ENCODE measurements at regions not wholly inside any gene's neighbourhood (a gene's known extent, or its start where the extent isn't known, plus 50 kb on each side); places are given as distances from the start of the nearest gene placed in this dataset.
"Not testable (repeated sequence)": the region's sequence is repeated elsewhere in the genome, so short reads cannot be mapped to it uniquely, and the experiment has no call there.

DNA sequence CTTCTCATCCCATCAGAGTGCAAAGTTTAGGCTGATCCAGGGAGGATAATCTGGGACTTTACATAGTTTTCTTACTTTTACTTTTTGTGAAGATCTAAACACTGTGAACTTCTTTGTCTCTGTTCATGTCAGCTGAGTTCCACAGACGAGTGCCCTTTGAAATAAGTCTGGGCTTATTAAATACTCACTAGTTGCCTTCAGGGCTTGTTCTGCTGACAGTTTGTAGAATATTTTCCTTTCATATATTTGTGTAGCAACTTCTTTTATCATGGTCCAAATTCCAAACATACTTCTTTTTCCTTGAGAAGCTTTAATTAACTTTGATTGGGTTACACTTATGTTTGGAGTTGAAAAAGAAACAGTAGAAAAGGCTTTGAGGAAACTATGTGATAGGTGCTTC lies 109.6 kb downstream of the SH2D1A start:
- H3K36me3 Mint-ChIP-seq (ENCODE audit: low read depth) = peaks cover 3% of the 10 kb centered on the region
- no peak overlapping the region for H3K4me3 Mint-ChIP-seq
- no peak for DNase-seq (ENCODE audit: low read depth, low spot score)
- no peak overlapping the region for H3K27ac Mint-ChIP-seq (ENCODE audit: unreplicated experiment)
- H3K27me3 Mint-ChIP-seq (ENCODE audit: low read depth) = no peaks in the 10 kb centered on the region
- TF ChIP-seq, protein P1, sequence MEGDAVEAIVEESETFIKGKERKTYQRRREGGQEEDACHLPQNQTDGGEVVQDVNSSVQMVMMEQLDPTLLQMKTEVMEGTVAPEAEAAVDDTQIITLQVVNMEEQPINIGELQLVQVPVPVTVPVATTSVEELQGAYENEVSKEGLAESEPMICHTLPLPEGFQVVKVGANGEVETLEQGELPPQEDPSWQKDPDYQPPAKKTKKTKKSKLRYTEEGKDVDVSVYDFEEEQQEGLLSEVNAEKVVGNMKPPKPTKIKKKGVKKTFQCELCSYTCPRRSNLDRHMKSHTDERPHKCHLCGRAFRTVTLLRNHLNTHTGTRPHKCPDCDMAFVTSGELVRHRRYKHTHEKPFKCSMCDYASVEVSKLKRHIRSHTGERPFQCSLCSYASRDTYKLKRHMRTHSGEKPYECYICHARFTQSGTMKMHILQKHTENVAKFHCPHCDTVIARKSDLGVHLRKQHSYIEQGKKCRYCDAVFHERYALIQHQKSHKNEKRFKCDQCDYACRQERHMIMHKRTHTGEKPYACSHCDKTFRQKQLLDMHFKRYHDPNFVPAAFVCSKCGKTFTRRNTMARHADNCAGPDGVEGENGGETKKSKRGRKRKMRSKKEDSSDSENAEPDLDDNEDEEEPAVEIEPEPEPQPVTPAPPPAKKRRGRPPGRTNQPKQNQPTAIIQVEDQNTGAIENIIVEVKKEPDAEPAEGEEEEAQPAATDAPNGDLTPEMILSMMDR (conservative IDR thresholded peaks at IDR 0.05) = no peak
- peaks cover 8% of the 10 kb centered on the region for H3K4me1 Mint-ChIP-seq
- H3K9me3 Mint-ChIP-seq = no peaks in the 10 kb centered on the region

DNA sequence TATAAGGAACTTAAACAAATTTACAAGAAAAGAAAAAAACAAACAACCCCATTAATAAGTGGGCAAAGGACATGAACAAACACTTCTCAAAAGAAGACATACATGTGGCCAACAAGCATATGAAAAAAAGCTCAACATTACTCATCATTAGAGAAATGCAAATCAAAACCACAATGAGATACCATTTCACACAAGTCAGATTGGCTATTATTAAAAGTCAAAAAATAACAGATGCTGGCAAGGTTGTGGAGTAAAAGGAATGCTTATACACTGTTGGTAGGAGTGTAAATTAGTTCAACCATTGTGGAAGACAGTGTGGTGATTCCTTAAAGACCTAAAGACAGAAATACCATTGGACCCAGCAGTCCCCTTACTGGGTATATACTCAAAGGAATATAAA lies 113.5 kb downstream of the SH2D1A start:
- not testable (repeated sequence) for H3K4me1 Mint-ChIP-seq; H3K27me3 Mint-ChIP-seq (ENCODE audit: low read depth)

DNA sequence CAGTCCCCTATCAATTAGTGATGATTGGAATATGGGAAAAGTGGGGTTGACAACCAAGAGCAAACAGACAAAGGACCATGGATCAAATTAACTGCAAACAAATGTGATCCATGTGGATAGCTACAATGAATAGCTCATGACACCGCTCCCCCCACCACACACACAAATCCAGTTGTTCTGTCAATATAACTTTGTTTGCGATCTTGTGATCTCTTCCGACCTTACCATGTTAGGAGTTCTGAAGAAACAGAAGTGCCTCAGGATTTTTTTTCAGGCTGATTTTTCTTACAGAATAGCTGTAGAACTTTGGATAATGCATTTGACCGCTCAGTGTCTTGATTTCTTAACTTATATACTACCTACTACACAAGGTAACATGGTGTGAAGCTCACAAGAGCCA lies 116.6 kb downstream of the SH2D1A start:
- no peaks in the 10 kb centered on the region for H3K4me1 Mint-ChIP-seq
- TF ChIP-seq, protein P1 (conservative IDR thresholded peaks at IDR 0.05) = no peak
- H3K4me3 Mint-ChIP-seq = no peak overlapping the region
- H3K9me3 Mint-ChIP-seq = peaks cover 2% of the 10 kb centered on the region
- DNase-seq (ENCODE audit: low read depth, low spot score) = no peak
- H3K36me3 Mint-ChIP-seq (ENCODE audit: low read depth) = no peaks in the 10 kb centered on the region
- no peaks in the 10 kb centered on the region for H3K27me3 Mint-ChIP-seq (ENCODE audit: low read depth)
- no peak overlapping the region for H3K27ac Mint-ChIP-seq (ENCODE audit: unreplicated experiment)

More for the DNA sequence above, 113.5 kb downstream of the SH2D1A start:
- H3K4me3 Mint-ChIP-seq; H3K9me3 Mint-ChIP-seq; H3K36me3 Mint-ChIP-seq (ENCODE audit: low read depth); H3K27ac Mint-ChIP-seq (ENCODE audit: unreplicated experiment); DNase-seq (ENCODE audit: low read depth, low spot score): not testable (repeated sequence)

DNA sequence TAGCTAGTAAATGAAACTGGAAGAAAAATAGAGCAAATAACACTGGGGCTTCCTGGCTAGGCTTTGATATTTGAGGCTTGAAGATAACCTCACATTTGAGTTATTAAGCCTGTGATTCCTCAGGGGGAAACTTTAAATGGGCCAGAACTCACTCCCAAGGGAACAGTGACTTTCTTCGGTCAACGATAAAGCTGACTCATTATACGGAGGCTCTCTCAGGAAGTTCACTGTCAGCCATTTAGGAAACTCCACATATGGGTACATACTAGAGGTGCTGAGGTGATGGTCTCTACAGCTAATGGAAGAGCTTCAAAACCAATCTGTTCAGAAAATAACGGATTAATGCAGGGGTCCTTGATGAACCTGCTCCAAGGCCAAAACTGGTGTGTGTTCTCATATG lies 120.8 kb downstream of the SH2D1A start:
- Mint-ChIP-seq H3K4me1 (no peaks in the 10 kb centered on the region), H3K9me3 (no peaks in the 10 kb centered on the region), H3K36me3 (ENCODE audit: low read depth) (no peaks in the 10 kb centered on the region), H3K27me3 (ENCODE audit: low read depth) (no peaks in the 10 kb centered on the region), H3K4me3 (no peak overlapping the region), H3K27ac (ENCODE audit: unreplicated experiment) (no peak overlapping the region)
- TF ChIP-seq, protein P1 (conservative IDR thresholded peaks at IDR 0.05) = no peak
- DNase-seq (ENCODE audit: low read depth, low spot score) = no peak

DNA sequence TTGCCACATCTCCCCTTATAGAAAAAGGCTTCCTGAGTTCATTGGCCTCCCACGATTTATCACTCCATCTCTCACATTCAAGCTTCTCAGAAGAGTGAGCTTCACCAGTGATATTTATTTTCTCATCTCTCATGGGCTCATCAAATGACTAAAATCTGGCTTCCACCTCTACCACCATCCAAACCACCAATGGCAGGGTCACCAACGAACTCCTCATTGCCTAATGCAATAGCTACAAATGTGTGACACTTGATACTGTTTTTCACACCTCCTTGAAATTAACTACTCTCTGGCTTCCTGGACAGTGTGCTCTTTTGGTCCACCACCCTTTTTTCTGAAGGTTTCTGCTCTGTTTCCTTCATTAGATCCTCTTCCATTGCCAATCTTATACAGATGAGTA lies 129.0 kb downstream of the SH2D1A start:
- H3K9me3 Mint-ChIP-seq = no peaks in the 10 kb centered on the region
- H3K27me3 Mint-ChIP-seq (ENCODE audit: low read depth) = no peaks in the 10 kb centered on the region

DNA sequence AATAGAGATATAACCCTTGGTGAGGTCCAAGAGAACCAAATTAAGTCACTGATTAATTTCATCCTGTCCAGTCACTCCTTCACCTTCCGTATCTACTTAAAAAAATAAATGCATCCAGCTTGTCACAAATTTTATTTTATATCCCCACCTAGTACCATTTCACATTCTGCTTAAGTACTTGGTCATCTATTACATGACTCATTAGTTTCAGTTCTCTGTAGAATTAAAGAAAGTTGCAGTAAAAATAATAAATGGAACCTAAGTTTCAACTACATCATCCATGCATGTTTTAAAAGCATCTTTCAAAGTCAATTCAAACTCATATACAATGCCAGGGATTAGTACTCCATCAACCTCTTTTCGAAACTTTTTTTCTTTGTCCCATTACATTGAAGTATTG lies 130.2 kb downstream of the SH2D1A start:
- DNase-seq (ENCODE audit: low read depth, low spot score) = no peak
- TF ChIP-seq, protein P1 (conservative IDR thresholded peaks at IDR 0.05) = no peak
- no peaks in the 10 kb centered on the region for H3K27me3 Mint-ChIP-seq (ENCODE audit: low read depth)
- no peaks in the 10 kb centered on the region for H3K9me3 Mint-ChIP-seq
- no peak overlapping the region for H3K4me3 Mint-ChIP-seq
- peaks cover 8% of the 10 kb centered on the region for H3K36me3 Mint-ChIP-seq (ENCODE audit: low read depth)
- no peaks in the 10 kb centered on the region for H3K4me1 Mint-ChIP-seq
- no peak overlapping the region for H3K27ac Mint-ChIP-seq (ENCODE audit: unreplicated experiment)

More for the DNA sequence above, 129.0 kb downstream of the SH2D1A start:
- TF ChIP-seq, protein P1 (conservative IDR thresholded peaks at IDR 0.05) = no peak
- Mint-ChIP-seq H3K4me3 (no peak overlapping the region), H3K4me1 (no peaks in the 10 kb centered on the region), H3K36me3 (ENCODE audit: low read depth) (peaks cover 4% of the 10 kb centered on the region), H3K27ac (ENCODE audit: unreplicated experiment) (no peak overlapping the region)
- DNase-seq (ENCODE audit: low read depth, low spot score) = no peak

Data from neural crest cell (in vitro differentiated cells).